Astrocyte (in vitro differentiated cells and primary cell): ENCODE measurements at regions not wholly inside any gene's neighbourhood (a gene's known extent, or its start where the extent isn't known, plus 50 kb on each side); places are given as distances from the start of the nearest gene placed in this dataset.

Source experiments
- EZH2 ChIP-seq: IDR thresholded peaks from 2 replicates; pipeline ENCODE4 v1.6.1; 2012; ENCODE audit warnings: mild to moderate bottlenecking, low read length, inconsistent platforms; ENCODE audit not compliant: insufficient read depth
- TF ChIP-seq, protein P1 (sequence below): IDR thresholded peaks from 2 replicates; pipeline ENCODE4 v1.5.1; 2011; ENCODE audit warnings: low read depth, mild to moderate bottlenecking, inconsistent platforms, low read length, moderate library complexity; ENCODE audit not compliant: insufficient read depth

DNA sequence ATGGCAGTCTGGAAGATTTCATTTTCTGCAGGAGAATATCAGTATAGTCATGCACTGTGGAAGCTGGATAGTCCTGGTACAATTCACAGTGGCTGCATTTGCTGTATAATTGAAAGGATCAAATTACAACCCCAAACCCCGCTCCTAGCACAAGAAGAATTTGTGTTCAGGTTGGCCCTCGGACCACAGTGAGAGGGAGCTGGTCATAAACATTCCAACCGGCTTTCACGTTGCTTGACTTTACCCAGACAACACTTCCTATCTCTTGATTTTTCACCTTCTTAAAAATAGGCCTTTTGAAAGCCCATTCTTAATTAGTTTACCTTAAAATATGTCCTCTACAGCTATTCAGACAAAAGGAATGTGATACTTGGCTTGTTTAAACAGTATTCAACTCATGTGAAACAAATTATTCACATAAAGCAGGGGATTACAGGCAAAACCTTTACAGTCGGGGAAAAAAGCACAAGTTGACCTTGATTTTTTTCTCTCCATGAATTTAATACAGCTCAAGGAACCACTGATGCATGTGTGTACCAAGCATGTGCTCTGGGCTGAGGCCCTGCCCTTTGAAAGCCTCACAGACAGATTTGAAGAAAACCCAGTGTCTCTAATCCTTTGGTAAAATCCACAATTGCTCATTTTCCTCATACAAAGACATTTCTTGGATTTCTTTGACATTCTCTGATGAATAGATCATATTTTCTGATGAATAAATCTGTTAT, 143.0 kb upstream of the SOX11 start:
- TF ChIP-seq, protein P1, sequence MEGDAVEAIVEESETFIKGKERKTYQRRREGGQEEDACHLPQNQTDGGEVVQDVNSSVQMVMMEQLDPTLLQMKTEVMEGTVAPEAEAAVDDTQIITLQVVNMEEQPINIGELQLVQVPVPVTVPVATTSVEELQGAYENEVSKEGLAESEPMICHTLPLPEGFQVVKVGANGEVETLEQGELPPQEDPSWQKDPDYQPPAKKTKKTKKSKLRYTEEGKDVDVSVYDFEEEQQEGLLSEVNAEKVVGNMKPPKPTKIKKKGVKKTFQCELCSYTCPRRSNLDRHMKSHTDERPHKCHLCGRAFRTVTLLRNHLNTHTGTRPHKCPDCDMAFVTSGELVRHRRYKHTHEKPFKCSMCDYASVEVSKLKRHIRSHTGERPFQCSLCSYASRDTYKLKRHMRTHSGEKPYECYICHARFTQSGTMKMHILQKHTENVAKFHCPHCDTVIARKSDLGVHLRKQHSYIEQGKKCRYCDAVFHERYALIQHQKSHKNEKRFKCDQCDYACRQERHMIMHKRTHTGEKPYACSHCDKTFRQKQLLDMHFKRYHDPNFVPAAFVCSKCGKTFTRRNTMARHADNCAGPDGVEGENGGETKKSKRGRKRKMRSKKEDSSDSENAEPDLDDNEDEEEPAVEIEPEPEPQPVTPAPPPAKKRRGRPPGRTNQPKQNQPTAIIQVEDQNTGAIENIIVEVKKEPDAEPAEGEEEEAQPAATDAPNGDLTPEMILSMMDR = no peak
- TF ChIP-seq EZH2 = no peak
